B cell (primary cell): ENCODE measurements at regions not wholly inside any gene's neighbourhood (a gene's known extent, or its start where the extent isn't known, plus 50 kb on each side); places are given as distances from the start of the nearest gene placed in this dataset.

Experiments used
- ATAC-seq: fragments of 200-7000 bp; cut with Tn5 transposase; one replicate; pipeline ENCODE4 v1.10.0; 2021; ENCODE audit warnings: low read depth, mild to moderate bottlenecking, moderate number of reproducible peaks, moderate library complexity
- CTCF ChIA-PET: fragments of 350-600 bp; sonication (Branson Sonifier 250); formaldehyde crosslinking; loops from one replicate; lab custom pipeline; 2021; ENCODE audit warnings: antibody characterized with exemption, inconsistent platforms; lab: Charles Lee
- POLR2A ChIA-PET: fragments of 350-600 bp; sonication (Branson Sonifier 250); formaldehyde crosslinking; loops from one replicate; lab custom pipeline; 2021; ENCODE audit warnings: antibody characterized with exemption; lab: Charles Lee
- DNase-seq: peaks from one replicate; pipeline ENCODE4 v3.0.0; 2013
- H2AFZ ChIP-seq: 2 replicates; pipeline ENCODE4 v1.6.1; 2012; ENCODE audit warnings: mild to moderate bottlenecking, low read depth, low read length; ENCODE audit not compliant: insufficient read depth, poor library complexity, severe bottlenecking
- H3K27ac ChIP-seq, 2 donors: 1 replicate in 1 of 2; 2 replicates in 1 of 2; pipeline ENCODE4 v1.5.1; 2012 to 2013; ENCODE audit warnings: low read length in 2 of 2, mild to moderate bottlenecking in 2 of 2, moderate library complexity in 1 of 2
- H3K27me3 ChIP-seq, 4 experiments: fragments of 200-600 bp in 1 of 4; sonication (generic) in 1 of 4; replicated peaks in 1 of 4; 1 replicate in 2 of 4; 2 replicates in 2 of 4; pipeline versions ENCODE4 v1.6.1 to v1.7.0; 2013 to 2016; ENCODE audit warnings: low read length in 3 of 4, mild to moderate bottlenecking in 2 of 4, mixed read lengths in 1 of 4, moderate library complexity in 1 of 4; ENCODE audit not compliant: insufficient read depth in 4 of 4, control insufficient read depth in 3 of 4; ENCODE audit errors: control extremely low read depth in 1 of 4
- H3K36me3 ChIP-seq, 2 experiments: replicated peaks in 1 of 2; 1 replicate in 1 of 2; 2 replicates in 1 of 2; pipeline versions ENCODE4 v1.6.1 to v1.7.1; 2013; ENCODE audit warnings: low read length in 1 of 2; ENCODE audit not compliant: insufficient read depth in 2 of 2, control insufficient read depth in 1 of 2; ENCODE audit errors: control extremely low read depth in 1 of 2, extremely low read depth in 1 of 2
- H3K4me1 ChIP-seq, 2 donors: fragments of 200-600 bp in 1 of 2; sonication (generic) in 1 of 2; 1 replicate in 1 of 2; 2 replicates in 1 of 2; pipeline versions ENCODE4 v1.5.1 to v1.6.1; 2013 to 2017; ENCODE audit warnings: low read length in 2 of 2; ENCODE audit not compliant: control insufficient read depth in 2 of 2, insufficient read depth in 2 of 2
- H3K4me2 ChIP-seq: replicated peaks from 2 replicates; pipeline ENCODE3; 2012; ENCODE audit warnings: mild to moderate bottlenecking, low read depth, low read length; ENCODE audit not compliant: poor library complexity, severe bottlenecking
- H3K4me3 ChIP-seq, 5 experiments: fragments of 200-600 bp in 1 of 5; sonication (generic) in 1 of 5; 1 replicate in 3 of 5; 2 replicates in 2 of 5; pipeline versions ENCODE4 v1.5.1 to v1.7.0; 2011 to 2016; ENCODE audit warnings: low read length in 4 of 5, mild to moderate bottlenecking in 4 of 5, low read depth in 2 of 5, control low read depth in 1 of 5, moderate library complexity in 1 of 5; ENCODE audit not compliant: insufficient read depth in 1 of 5; ENCODE audit errors: control extremely low read depth in 1 of 5, extremely low read depth in 1 of 5
- H3K79me2 ChIP-seq: fragments of 200-600 bp; sonication (generic); one replicate; pipeline ENCODE4 v1.6.0; 2016; ENCODE audit warnings: low read length; ENCODE audit not compliant: control insufficient read depth, insufficient read depth
- H3K9ac ChIP-seq: fragments of 200-600 bp; sonication (generic); 2 replicates; pipeline ENCODE4 v1.6.1; 2017; ENCODE audit warnings: mild to moderate bottlenecking, low read length, moderate library complexity
- H3K9me3 ChIP-seq, 3 donors: one replicate each; pipeline versions ENCODE4 v1.6.1 to v1.7.1; 2013; ENCODE audit warnings: low read length in 2 of 3; ENCODE audit not compliant: control insufficient read depth in 2 of 3, insufficient read depth in 1 of 3; ENCODE audit errors: control extremely low read depth in 1 of 3
- H4K20me1 ChIP-seq: 2 replicates; pipeline ENCODE4 v1.6.0; 2012; ENCODE audit warnings: mild to moderate bottlenecking, low read length; ENCODE audit not compliant: insufficient read depth, control insufficient read depth, poor library complexity, severe bottlenecking
- H3K27ac Mint-ChIP-seq: one replicate; pipeline ENCODE4 v1.8.0; 2021; ENCODE audit warnings: mixed read lengths
- H3K27me3 Mint-ChIP-seq: one replicate; pipeline ENCODE4 v1.8.0; 2021; ENCODE audit warnings: mixed read lengths
- H3K4me1 Mint-ChIP-seq: one replicate; pipeline ENCODE4 v1.8.0; 2021; ENCODE audit warnings: mixed read lengths
- H3K4me3 Mint-ChIP-seq: one replicate; pipeline ENCODE4 v1.8.0; 2021; ENCODE audit warnings: mixed read lengths
- H3K9me3 Mint-ChIP-seq: one replicate; pipeline ENCODE4 v1.8.0; 2022; ENCODE audit warnings: mixed read lengths; ENCODE audit not compliant: insufficient read depth
- CTCF ChIP-seq: fragments of 200-600 bp; IDR thresholded peaks from one replicate; pipeline ENCODE4 v1.8.0; 2022; ENCODE audit warnings: antibody characterized with exemption, mild to moderate bottlenecking
- EZH2 ChIP-seq: IDR thresholded peaks from 2 replicates; pipeline ENCODE4 v1.6.1; 2012; ENCODE audit warnings: borderline replicate concordance, low read depth, mild to moderate bottlenecking, moderate library complexity, low read length; ENCODE audit not compliant: insufficient read depth, poor library complexity, severe bottlenecking
- WGBS: methylation state at CpG from one replicate; pipeline ENCODE4 v1.1.5; 2013; ENCODE audit warnings: missing lambda C conversion rate; ENCODE audit not compliant: insufficient coverage; 5-methylcytosine and 5-hydroxymethylcytosine counted together
- intact Hi-C: fragments of 100-400 bp; cut with micrococcal nuclease; formaldehyde crosslinking; loops from one replicate; pipeline ENCODE4 v1.10.0; 2022

- no peaks in the 10 kb centered on the region for H3K9me3 ChIP-seq
- Mint-ChIP-seq H3K9me3 (no peaks in the 10 kb centered on the region), H3K27ac (no peak overlapping the region), H3K4me3 (no peak overlapping the region), H3K4me1 (peaks cover 6% of the 10 kb centered on the region), H3K27me3 (peaks cover 58% of the 10 kb centered on the region)
- no peak overlapping the region for H3K9ac ChIP-seq
- peaks cover 0 to 17% (median 1%) of the 10 kb centered on the region in 4 experiments for H3K27me3 ChIP-seq
- no peaks in the 10 kb centered on the region for H4K20me1 ChIP-seq
- ATAC-seq (no peak), DNase-seq (no peak)
- H3K4me3 ChIP-seq = no peak overlapping the region
- H3K79me2 ChIP-seq = no peaks in the 10 kb centered on the region
- H2AFZ ChIP-seq = no peak overlapping the region
- intact Hi-C loops = no loop called here
- no peak for TF ChIP-seq EZH2
- TF ChIP-seq CTCF = no peak
- 25% methylated on average over 13 of the region's 17 CpGs for WGBS
- H3K4me2 ChIP-seq = no peak overlapping the region
- no peaks in the 10 kb centered on the region for H3K4me1 ChIP-seq
- ChIA-PET POLR2A (no interaction called here), CTCF (no interaction called here)
- H3K36me3 ChIP-seq = no peaks in the 10 kb centered on the region
- no peak overlapping the region for H3K27ac ChIP-seq
These were observed 182.9 kb downstream of the MAF start for GRCh38 chr16:79417601-79418008.

GRCh38 chr16:79415983-79416640, 184.4 kb downstream of the MAF start:
- POLR2A ChIA-PET = no interaction called here
- peaks cover 6% of the 10 kb centered on the region for H3K4me1 Mint-ChIP-seq
- no peak for ATAC-seq

More at GRCh38 chr16:79415983-79416640, 184.4 kb downstream of the MAF start:
- intact Hi-C loops = no loop called here
- Mint-ChIP-seq H3K27me3 (peaks cover 51% of the 10 kb centered on the region), H3K9me3 (no peaks in the 10 kb centered on the region), H3K27ac (no peak overlapping the region), H3K4me3 (no peak overlapping the region)
- no peak for DNase-seq
- Histone ChIP-seq H3K4me1 (no peaks in the 10 kb centered on the region), H3K4me2 (no peak overlapping the region), H3K79me2 (no peaks in the 10 kb centered on the region), H3K27me3 (peaks cover 0 to 17% (median 1%) of the 10 kb centered on the region in 4 experiments), H3K36me3 (no peaks in the 10 kb centered on the region), H4K20me1 (no peaks in the 10 kb centered on the region), H3K4me3 (no peak overlapping the region), H2AFZ (no peak overlapping the region), H3K27ac (no peak overlapping the region), H3K9me3 (no peaks in the 10 kb centered on the region), H3K9ac (no peak overlapping the region)
- 24% methylated on average over 9 of the region's 12 CpGs for WGBS
- CTCF ChIA-PET = interaction anchor here (0.5 to 0.6 kb wide), 2 partner anchors 975 to 1210 kb away, joined by 3 read pairs; no protein-coding TSS in a partner anchor
- TF ChIP-seq CTCF (no peak), EZH2 (no peak)
